H9 (cell line): ENCODE measurements at regions not wholly inside any gene's neighbourhood (a gene's known extent, or its start where the extent isn't known, plus 50 kb on each side); places are given as distances from the start of the nearest gene placed in this dataset.

Source experiments
- DNase-seq: peaks from one replicate; pipeline ENCODE4 v3.0.0-alpha.2; 2017
- H2AFZ ChIP-seq: one replicate; pipeline ENCODE4 v1.6.1; 2013; ENCODE audit warnings: mild to moderate bottlenecking, low read length, control low read depth, moderate library complexity
- H2AK5ac ChIP-seq: 2 replicates; pipeline ENCODE4 v1.6.1; 2013; ENCODE audit warnings: low read length, control low read depth, mixed read lengths; ENCODE audit not compliant: insufficient read length
- H2BK120ac ChIP-seq: one replicate; pipeline ENCODE4 v1.6.1; 2013; ENCODE audit warnings: low read depth, mild to moderate bottlenecking, low read length, control low read depth, inconsistent platforms; ENCODE audit not compliant: poor library complexity, severe bottlenecking
- H2BK12ac ChIP-seq: 2 replicates; pipeline ENCODE4 v1.6.1; 2013; ENCODE audit warnings: low read length, control low read depth, mixed read lengths, low read depth; ENCODE audit not compliant: insufficient read length
- H2BK15ac ChIP-seq: 2 replicates; pipeline ENCODE4 v1.6.1; 2013; ENCODE audit warnings: low read depth, low read length, control low read depth
- H2BK20ac ChIP-seq: one replicate; pipeline ENCODE4 v1.6.1; 2013; ENCODE audit warnings: low read depth, mild to moderate bottlenecking, low read length, control low read depth, inconsistent platforms; ENCODE audit not compliant: poor library complexity, severe bottlenecking
- H2BK5ac ChIP-seq: 2 replicates; pipeline ENCODE4 v1.6.1; 2013; ENCODE audit warnings: low read length, control low read depth, mixed read lengths; ENCODE audit not compliant: insufficient read length
- H3K14ac ChIP-seq: 2 replicates; pipeline ENCODE4 v1.6.1; 2013; ENCODE audit warnings: low read length, control low read depth; ENCODE audit not compliant: insufficient read depth
- H3K18ac ChIP-seq: 2 replicates; pipeline ENCODE4 v1.6.1; 2013; ENCODE audit warnings: low read depth, mild to moderate bottlenecking, mixed read lengths, low read length, control low read depth; ENCODE audit not compliant: insufficient read length
- H3K23ac ChIP-seq: 2 replicates; pipeline ENCODE4 v1.6.1; 2013; ENCODE audit warnings: low read length, control low read depth, mixed read lengths, low read depth; ENCODE audit not compliant: insufficient read length
- H3K23me2 ChIP-seq: 2 replicates; pipeline ENCODE4 v1.6.1; 2013; ENCODE audit warnings: low read depth, mild to moderate bottlenecking, mixed read lengths, low read length, control low read depth; ENCODE audit not compliant: insufficient read length, poor library complexity, severe bottlenecking
- H3K27ac ChIP-seq: 2 replicates; pipeline ENCODE4 v1.5.1; 2013; ENCODE audit warnings: low read length, control low read depth, mixed read lengths, low read depth; ENCODE audit not compliant: insufficient read length
- H3K27me3 ChIP-seq: 2 replicates; pipeline ENCODE4 v1.6.1; 2013; ENCODE audit warnings: low read length, control low read depth, inconsistent platforms; ENCODE audit not compliant: insufficient read depth
- H3K4ac ChIP-seq: 2 replicates; pipeline ENCODE4 v1.6.1; 2013; ENCODE audit warnings: low read depth, mild to moderate bottlenecking, control low read depth, inconsistent platforms, low read length, moderate library complexity
- H3K4me1 ChIP-seq: 2 replicates; pipeline ENCODE4 v1.6.1; 2013; ENCODE audit warnings: low read length, control low read depth, inconsistent platforms; ENCODE audit not compliant: insufficient read depth
- H3K4me2 ChIP-seq: 2 replicates; pipeline ENCODE4 v1.6.1; 2013; ENCODE audit warnings: low read length, control low read depth, mixed read lengths; ENCODE audit not compliant: insufficient read length, insufficient read depth
- H3K56ac ChIP-seq: 2 replicates; pipeline ENCODE4 v1.6.1; 2013; ENCODE audit warnings: low read depth, mild to moderate bottlenecking, mixed read lengths, low read length, control low read depth; ENCODE audit not compliant: insufficient read length
- H3K79me1 ChIP-seq: 2 replicates; pipeline ENCODE4 v1.6.1; 2013; ENCODE audit warnings: low read depth, mild to moderate bottlenecking, moderate library complexity, low read length, control low read depth, inconsistent platforms; ENCODE audit not compliant: insufficient read depth, poor library complexity, severe bottlenecking
- H3K79me2 ChIP-seq: 2 replicates; pipeline ENCODE4 v1.6.1; 2013; ENCODE audit warnings: low read length, control low read depth, inconsistent platforms; ENCODE audit not compliant: insufficient read depth
- H3K9ac ChIP-seq: 2 replicates; pipeline ENCODE4 v1.6.1; 2013; ENCODE audit warnings: low read length, control low read depth, mixed read lengths; ENCODE audit not compliant: insufficient read length; ENCODE audit errors: extremely low read depth
- H3K9me3 ChIP-seq: one replicate; pipeline ENCODE4 v1.6.1; 2013; ENCODE audit warnings: low read depth, low read length, inconsistent platforms; ENCODE audit not compliant: control insufficient read depth
- H3T11ph ChIP-seq: one replicate; pipeline ENCODE4 v1.6.1; 2013; ENCODE audit warnings: mild to moderate bottlenecking, low read length, control low read depth, inconsistent platforms
- H4K20me1 ChIP-seq: one replicate; pipeline ENCODE4 v1.6.1; 2013; ENCODE audit not compliant: control insufficient read depth, insufficient read length, insufficient read depth
- H4K5ac ChIP-seq: 2 replicates; pipeline ENCODE4 v1.6.1; 2013; ENCODE audit warnings: low read depth, mild to moderate bottlenecking, mixed read lengths, low read length, control low read depth; ENCODE audit not compliant: insufficient read length
- H4K8ac ChIP-seq: replicated peaks from 2 replicates; pipeline ENCODE4 v1.6.1; 2013; ENCODE audit warnings: low read length, control low read depth, mixed read lengths, low read depth; ENCODE audit not compliant: insufficient read length
- H4K91ac ChIP-seq: 2 replicates; pipeline ENCODE4 v1.6.1; 2013; ENCODE audit warnings: low read depth, mild to moderate bottlenecking, moderate library complexity, mixed read lengths, low read length, control low read depth; ENCODE audit not compliant: insufficient read length
- H3K27ac Mint-ChIP-seq, 3 experiments: 2 replicates in 2 of 3; 3 replicates in 1 of 3; pipeline ENCODE4 v1.8.0; 2020 to 2021; ENCODE audit warnings: mixed read lengths in 3 of 3, mild to moderate bottlenecking in 1 of 3, moderate library complexity in 1 of 3
- H3K27me3 Mint-ChIP-seq: 2 replicates; pipeline ENCODE4 v1.8.0; 2021; ENCODE audit warnings: low read depth, mild to moderate bottlenecking, moderate library complexity, mixed read lengths
- H3K36me3 Mint-ChIP-seq, 3 experiments: 2 replicates in 2 of 3; 3 replicates in 1 of 3; pipeline ENCODE4 v1.8.0; 2020 to 2021; ENCODE audit warnings: low read depth in 3 of 3, mixed read lengths in 3 of 3; ENCODE audit not compliant: insufficient read depth in 1 of 3
- H3K4me1 Mint-ChIP-seq, 2 experiments: 2 replicates each; pipeline ENCODE4 v1.8.0; 2020; ENCODE audit warnings: mixed read lengths in 2 of 2
- H3K4me3 Mint-ChIP-seq, 2 experiments: 2 replicates in 1 of 2; 3 replicates in 1 of 2; pipeline ENCODE4 v1.8.0; 2020 to 2021; ENCODE audit warnings: mild to moderate bottlenecking in 2 of 2, mixed read lengths in 2 of 2, moderate library complexity in 1 of 2
- H3K9me3 Mint-ChIP-seq, 2 experiments: 2 replicates in 1 of 2; 3 replicates in 1 of 2; pipeline ENCODE4 v1.8.0; 2020; ENCODE audit warnings: mild to moderate bottlenecking in 2 of 2, mixed read lengths in 2 of 2, moderate library complexity in 1 of 2
- TF ChIP-seq, protein P1 (sequence below): fragments of 200-600 bp; sonication (generic); conservative IDR thresholded peaks from 3 replicates; pipeline ENCODE4 v1.8.0; 2021; ENCODE audit warnings: antibody characterized with exemption, mild to moderate bottlenecking

DNA sequence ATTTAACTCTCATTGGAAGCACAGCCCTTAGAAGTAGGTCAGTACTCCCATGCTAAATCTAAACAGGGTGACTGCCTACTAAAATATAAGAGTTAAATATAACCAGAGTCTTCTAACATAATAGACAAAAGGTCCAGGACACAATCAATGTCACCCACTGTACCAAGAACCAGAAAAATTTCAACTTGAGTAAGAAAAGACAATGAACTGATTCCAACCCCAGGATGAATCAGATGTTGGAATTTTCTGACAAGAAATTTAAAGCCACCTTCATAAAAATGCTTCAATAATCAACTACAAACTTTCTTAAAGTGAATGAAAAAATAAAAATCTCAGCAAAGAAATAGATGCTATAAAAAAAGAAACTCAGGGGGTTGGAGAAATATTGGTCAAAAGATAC, 71.3 kb upstream of the NPAS2 start:
- no peak overlapping the region for H4K8ac ChIP-seq
- H2BK15ac ChIP-seq: no peak overlapping the region
- Mint-ChIP-seq H3K9me3 (no peaks in the 10 kb centered on the region), H3K27ac (no peak overlapping the region), H3K36me3 (no peaks in the 10 kb centered on the region), H3K27me3 (peaks cover 12% of the 10 kb centered on the region), H3K4me1 (peaks cover 0 to 3% of the 10 kb centered on the region in 2 experiments; a peak in 1 of 4 replicates), H3K4me3 (no peak overlapping the region)
- H3K9me3 ChIP-seq: no peaks in the 10 kb centered on the region
- no peak overlapping the region for H2AK5ac ChIP-seq
- H2BK5ac ChIP-seq: no peak overlapping the region
- H4K5ac ChIP-seq: no peak overlapping the region
- H3K79me1 ChIP-seq: no peaks in the 10 kb centered on the region
- no peak overlapping the region for H3K4ac ChIP-seq
- H3K4me2 ChIP-seq: no peak overlapping the region
- no peak for DNase-seq
- H2BK20ac ChIP-seq: no peak overlapping the region
- no peaks in the 10 kb centered on the region for H3K23me2 ChIP-seq
- no peak overlapping the region for H3K18ac ChIP-seq
- no peak overlapping the region for H2BK120ac ChIP-seq
- no peak overlapping the region for H3K56ac ChIP-seq
- TF ChIP-seq, protein P1, sequence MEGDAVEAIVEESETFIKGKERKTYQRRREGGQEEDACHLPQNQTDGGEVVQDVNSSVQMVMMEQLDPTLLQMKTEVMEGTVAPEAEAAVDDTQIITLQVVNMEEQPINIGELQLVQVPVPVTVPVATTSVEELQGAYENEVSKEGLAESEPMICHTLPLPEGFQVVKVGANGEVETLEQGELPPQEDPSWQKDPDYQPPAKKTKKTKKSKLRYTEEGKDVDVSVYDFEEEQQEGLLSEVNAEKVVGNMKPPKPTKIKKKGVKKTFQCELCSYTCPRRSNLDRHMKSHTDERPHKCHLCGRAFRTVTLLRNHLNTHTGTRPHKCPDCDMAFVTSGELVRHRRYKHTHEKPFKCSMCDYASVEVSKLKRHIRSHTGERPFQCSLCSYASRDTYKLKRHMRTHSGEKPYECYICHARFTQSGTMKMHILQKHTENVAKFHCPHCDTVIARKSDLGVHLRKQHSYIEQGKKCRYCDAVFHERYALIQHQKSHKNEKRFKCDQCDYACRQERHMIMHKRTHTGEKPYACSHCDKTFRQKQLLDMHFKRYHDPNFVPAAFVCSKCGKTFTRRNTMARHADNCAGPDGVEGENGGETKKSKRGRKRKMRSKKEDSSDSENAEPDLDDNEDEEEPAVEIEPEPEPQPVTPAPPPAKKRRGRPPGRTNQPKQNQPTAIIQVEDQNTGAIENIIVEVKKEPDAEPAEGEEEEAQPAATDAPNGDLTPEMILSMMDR: no peak
- no peak overlapping the region for H4K91ac ChIP-seq
- H2AFZ ChIP-seq: no peak overlapping the region
- no peaks in the 10 kb centered on the region for H4K20me1 ChIP-seq
- H3K14ac ChIP-seq: no peak overlapping the region
- H3K27ac ChIP-seq: no peak overlapping the region
- H3K79me2 ChIP-seq: no peaks in the 10 kb centered on the region
- no peak overlapping the region for H2BK12ac ChIP-seq
- no peaks in the 10 kb centered on the region for H3K27me3 ChIP-seq
- no peaks in the 10 kb centered on the region for H3K4me1 ChIP-seq
- H3T11ph ChIP-seq: no peak overlapping the region
- H3K23ac ChIP-seq: no peak overlapping the region
- H3K9ac ChIP-seq: no peak overlapping the region
